ENCODE measurements at regions not wholly inside any gene's neighbourhood (a gene's known extent, or its start where the extent isn't known, plus 50 kb on each side); places are given as distances from the start of the nearest gene placed in this dataset.

DNA sequence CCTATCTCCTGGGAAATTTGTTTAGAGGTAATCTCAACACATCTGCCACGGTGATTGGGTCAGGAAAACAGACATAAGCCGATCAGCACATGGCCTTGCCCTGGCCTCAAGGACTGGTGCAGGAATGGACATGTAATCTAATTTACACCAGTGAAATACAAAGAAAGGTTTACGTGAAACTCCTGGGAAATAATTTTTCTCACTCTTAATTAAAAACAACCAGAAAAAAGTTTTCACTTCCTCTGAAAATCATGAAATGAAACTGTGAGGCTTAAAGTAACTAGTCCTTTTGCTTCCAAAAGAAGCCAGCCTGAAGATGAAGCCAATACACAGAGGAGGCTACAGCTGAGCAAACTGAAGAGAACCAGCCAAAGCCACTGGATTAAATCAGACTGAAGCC, 154.1 kb upstream of the FAM241A start:
- Histone ChIP-seq H3K9me3 (replicated peaks; ENCODE audit: control insufficient read depth, low read depth, low read length) (no peaks in the 10 kb centered on the region), H3K27me3 (ENCODE audit: control insufficient read depth, insufficient read depth, low read length) (no peaks in the 10 kb centered on the region), H3K27ac (ENCODE audit: low read length) (no peak overlapping the region), H3K4me3 (ENCODE audit: low read length) (no peak overlapping the region), H3K36me3 (ENCODE audit: control insufficient read depth, insufficient read depth, low read length) (no peaks in the 10 kb centered on the region), H3K4me1 (ENCODE audit: control insufficient read depth, insufficient read depth, low read length) (no peaks in the 10 kb centered on the region)
- DNase-seq: no peak
- WGBS (ENCODE audit: insufficient coverage): no CpG with 5 or more reads among the region's 3 CpGs

DNA sequence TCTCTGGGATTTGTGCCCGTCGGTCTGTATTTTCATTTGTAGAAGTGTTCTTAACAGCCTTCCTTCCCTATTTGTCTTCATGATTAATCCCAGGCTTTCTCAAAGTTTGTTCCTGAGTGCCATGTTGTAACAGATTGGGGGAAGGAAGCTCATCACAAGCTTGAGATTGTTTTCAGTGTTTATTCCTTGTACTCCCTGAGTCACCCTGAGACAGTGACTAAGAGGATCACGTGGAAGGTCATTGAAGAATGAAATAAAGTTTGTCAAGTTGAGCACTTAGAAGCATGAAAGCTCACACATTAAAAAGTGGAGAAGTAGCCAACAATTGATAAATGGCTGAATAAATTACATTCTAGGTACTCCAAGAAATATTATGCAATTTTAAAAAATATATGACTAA, 153.5 kb upstream of the FAM241A start:
- Histone ChIP-seq H3K27ac (ENCODE audit: low read length) (no peak overlapping the region), H3K4me1 (ENCODE audit: control insufficient read depth, insufficient read depth, low read length) (no peaks in the 10 kb centered on the region), H3K36me3 (ENCODE audit: control insufficient read depth, insufficient read depth, low read length) (no peaks in the 10 kb centered on the region), H3K4me3 (ENCODE audit: low read length) (no peak overlapping the region), H3K9me3 (replicated peaks; ENCODE audit: control insufficient read depth, low read depth, low read length) (no peaks in the 10 kb centered on the region), H3K27me3 (ENCODE audit: control insufficient read depth, insufficient read depth, low read length) (no peaks in the 10 kb centered on the region)
- WGBS (ENCODE audit: insufficient coverage): 60% methylated on average over 1 of the region's 3 CpGs
- peak; percentile 15 for DNase-seq

DNA sequence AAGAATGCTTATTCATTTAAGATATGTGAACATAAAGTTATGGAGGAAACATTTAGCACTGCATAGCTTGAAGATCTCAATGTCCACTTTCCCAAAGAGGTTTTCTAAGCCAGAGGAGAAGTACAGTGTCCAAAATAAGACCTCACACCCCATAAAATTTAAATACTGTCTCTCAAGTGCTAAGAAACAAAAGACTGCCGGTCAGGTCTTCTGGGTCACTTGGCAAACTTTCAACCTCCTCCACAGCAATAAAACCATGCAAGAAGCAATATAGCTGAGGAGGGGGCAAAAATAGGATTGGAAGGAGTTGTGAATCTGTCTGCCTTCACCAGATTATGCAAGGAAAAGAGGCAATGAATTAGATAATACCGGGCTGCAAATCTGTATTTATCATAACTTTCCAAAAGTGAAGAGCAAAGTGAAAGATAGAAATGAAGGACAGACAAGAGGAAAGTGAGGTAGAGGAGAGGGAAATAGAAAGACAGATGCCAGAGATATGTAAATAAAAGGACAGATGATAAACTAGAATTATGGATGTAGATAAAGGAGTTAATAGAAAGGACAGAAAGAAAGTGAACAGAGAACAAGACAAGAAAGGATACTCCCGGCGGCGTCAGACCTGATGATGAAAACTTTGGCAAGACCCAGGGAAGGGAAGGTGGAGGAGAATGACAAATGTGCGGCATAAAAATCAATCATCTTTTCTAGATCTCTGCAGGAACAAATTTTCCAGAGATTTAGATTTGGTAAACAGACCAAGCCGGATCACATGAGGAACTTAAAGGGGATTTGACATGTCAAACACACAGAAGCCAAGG, 152.7 kb upstream of the FAM241A start:
- H3K36me3 ChIP-seq (ENCODE audit: control insufficient read depth, insufficient read depth, low read length): no peaks in the 10 kb centered on the region
- H3K9me3 ChIP-seq (replicated peaks; ENCODE audit: control insufficient read depth, low read depth, low read length): no peaks in the 10 kb centered on the region
- no peak overlapping the region for H3K27ac ChIP-seq (ENCODE audit: low read length)
- no peaks in the 10 kb centered on the region for H3K4me1 ChIP-seq (ENCODE audit: control insufficient read depth, insufficient read depth, low read length)
- no peak for DNase-seq
- H3K4me3 ChIP-seq (ENCODE audit: low read length): no peak overlapping the region
- H3K27me3 ChIP-seq (ENCODE audit: control insufficient read depth, insufficient read depth, low read length): no peaks in the 10 kb centered on the region
- 42% methylated on average over 4 of the region's 7 CpGs for WGBS (ENCODE audit: insufficient coverage)

DNA sequence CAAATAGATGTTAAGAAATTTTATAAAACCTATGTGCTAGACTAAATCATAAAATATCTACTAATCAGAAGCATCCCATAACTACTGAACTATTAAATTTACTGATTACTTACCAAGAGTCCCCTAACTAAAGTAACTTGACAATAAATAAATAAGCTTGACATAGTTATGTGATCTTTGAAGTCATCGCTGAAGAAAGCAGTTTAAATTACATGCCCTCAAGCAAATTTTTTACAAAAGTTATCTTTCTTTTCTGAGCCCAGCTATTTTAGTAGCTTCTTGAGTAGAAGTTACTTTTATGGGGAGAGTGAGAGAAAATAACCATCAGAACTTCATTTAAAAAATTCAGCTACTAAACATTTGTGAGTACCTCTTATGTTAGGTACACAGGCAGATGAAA, 150.9 kb upstream of the FAM241A start:
- no CpG with 5 or more reads among the region's 1 CpG for WGBS (ENCODE audit: insufficient coverage)
- no peak overlapping the region for H3K4me3 ChIP-seq (ENCODE audit: low read length)
- H3K27me3 ChIP-seq (ENCODE audit: control insufficient read depth, insufficient read depth, low read length): no peaks in the 10 kb centered on the region
- no peak overlapping the region for H3K27ac ChIP-seq (ENCODE audit: low read length)
- H3K9me3 ChIP-seq (replicated peaks; ENCODE audit: control insufficient read depth, low read depth, low read length): no peaks in the 10 kb centered on the region
- DNase-seq: no peak
- no peaks in the 10 kb centered on the region for H3K4me1 ChIP-seq (ENCODE audit: control insufficient read depth, insufficient read depth, low read length)
- H3K36me3 ChIP-seq (ENCODE audit: control insufficient read depth, insufficient read depth, low read length): no peaks in the 10 kb centered on the region

DNA sequence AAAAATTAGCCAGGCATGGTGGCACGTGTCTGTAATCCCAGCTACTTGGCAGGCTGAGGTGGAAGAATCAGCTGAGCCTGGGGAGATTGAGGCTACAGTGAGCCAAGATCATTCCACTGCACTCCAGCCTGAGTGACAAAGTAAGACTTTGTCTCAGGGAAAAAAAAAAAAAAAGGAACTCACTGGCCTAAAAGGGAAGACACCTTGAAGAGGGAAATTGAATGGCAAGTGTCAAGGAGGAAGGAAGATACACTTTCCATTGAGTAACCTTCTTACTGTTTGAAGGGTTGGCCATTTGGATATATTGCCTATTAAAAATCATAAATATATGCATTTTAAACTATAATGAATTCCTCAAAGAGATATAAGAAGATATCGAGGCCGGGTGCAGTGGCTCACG, 147.5 kb upstream of the FAM241A start:
- H3K27ac ChIP-seq (ENCODE audit: low read length): no peak overlapping the region
- no peaks in the 10 kb centered on the region for H3K27me3 ChIP-seq (ENCODE audit: control insufficient read depth, insufficient read depth, low read length)
- no peak for DNase-seq
- no CpG with 5 or more reads among the region's 4 CpGs for WGBS (ENCODE audit: insufficient coverage)
- H3K36me3 ChIP-seq (ENCODE audit: control insufficient read depth, insufficient read depth, low read length): no peaks in the 10 kb centered on the region
- no peak overlapping the region for H3K4me3 ChIP-seq (ENCODE audit: low read length)
- no peaks in the 10 kb centered on the region for H3K9me3 ChIP-seq (replicated peaks; ENCODE audit: control insufficient read depth, low read depth, low read length)
- H3K4me1 ChIP-seq (ENCODE audit: control insufficient read depth, insufficient read depth, low read length): no peaks in the 10 kb centered on the region

DNA sequence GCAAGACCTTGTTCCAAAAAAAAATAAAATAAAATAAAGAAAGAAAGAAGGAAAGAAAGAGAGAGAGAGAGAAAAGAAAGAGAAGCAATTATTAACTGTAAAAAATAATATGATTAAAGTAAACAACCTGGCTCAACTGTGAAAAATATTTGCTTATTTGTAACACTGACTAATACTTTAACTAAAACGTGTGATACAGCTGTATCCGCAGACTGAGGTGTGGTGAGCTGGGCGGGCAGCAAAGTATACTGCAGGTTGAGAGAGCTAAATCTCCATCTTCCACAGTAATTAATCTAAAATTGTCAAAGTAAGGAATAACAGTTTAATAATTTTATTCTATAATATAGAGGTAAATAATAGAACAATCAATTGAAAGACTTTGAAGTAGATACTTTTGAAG, 145.5 kb upstream of the FAM241A start:
- no CpG with 5 or more reads among the region's 3 CpGs for WGBS (ENCODE audit: insufficient coverage)
- H3K4me3 ChIP-seq (ENCODE audit: low read length): no peak overlapping the region
- H3K9me3 ChIP-seq (replicated peaks; ENCODE audit: control insufficient read depth, low read depth, low read length): no peaks in the 10 kb centered on the region
- no peaks in the 10 kb centered on the region for H3K36me3 ChIP-seq (ENCODE audit: control insufficient read depth, insufficient read depth, low read length)
- DNase-seq: no peak
- H3K27ac ChIP-seq (ENCODE audit: low read length): no peak overlapping the region
- H3K4me1 ChIP-seq (ENCODE audit: control insufficient read depth, insufficient read depth, low read length): no peaks in the 10 kb centered on the region
- no peaks in the 10 kb centered on the region for H3K27me3 ChIP-seq (ENCODE audit: control insufficient read depth, insufficient read depth, low read length)

DNA sequence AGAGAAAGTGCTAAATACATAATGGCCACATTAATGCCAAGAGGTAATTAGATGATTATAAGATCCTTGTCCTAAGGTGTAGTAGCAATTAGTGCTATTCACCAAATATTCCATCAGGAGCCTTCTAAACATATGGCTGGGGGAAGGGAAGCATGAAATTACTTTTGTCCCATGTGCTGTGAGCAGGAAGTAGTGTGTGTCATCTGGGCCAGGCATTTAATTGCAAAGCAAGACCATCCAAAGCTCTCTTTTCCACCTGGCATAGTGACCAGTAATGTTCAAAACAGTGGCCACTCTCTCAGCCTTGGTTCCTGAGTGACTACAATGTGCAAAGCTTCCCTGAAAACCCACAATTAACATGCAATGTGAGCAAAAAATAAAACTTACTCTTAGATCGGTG, 144.2 kb upstream of the FAM241A start:
- Histone ChIP-seq H3K9me3 (replicated peaks; ENCODE audit: control insufficient read depth, low read depth, low read length) (no peaks in the 10 kb centered on the region), H3K27me3 (ENCODE audit: control insufficient read depth, insufficient read depth, low read length) (no peaks in the 10 kb centered on the region), H3K27ac (ENCODE audit: low read length) (no peak overlapping the region), H3K4me3 (ENCODE audit: low read length) (no peak overlapping the region), H3K4me1 (ENCODE audit: control insufficient read depth, insufficient read depth, low read length) (no peaks in the 10 kb centered on the region), H3K36me3 (ENCODE audit: control insufficient read depth, insufficient read depth, low read length) (no peaks in the 10 kb centered on the region)
- peak; percentile 69 for DNase-seq
- WGBS (ENCODE audit: insufficient coverage): no CpG with 5 or more reads among the region's 1 CpG

DNA sequence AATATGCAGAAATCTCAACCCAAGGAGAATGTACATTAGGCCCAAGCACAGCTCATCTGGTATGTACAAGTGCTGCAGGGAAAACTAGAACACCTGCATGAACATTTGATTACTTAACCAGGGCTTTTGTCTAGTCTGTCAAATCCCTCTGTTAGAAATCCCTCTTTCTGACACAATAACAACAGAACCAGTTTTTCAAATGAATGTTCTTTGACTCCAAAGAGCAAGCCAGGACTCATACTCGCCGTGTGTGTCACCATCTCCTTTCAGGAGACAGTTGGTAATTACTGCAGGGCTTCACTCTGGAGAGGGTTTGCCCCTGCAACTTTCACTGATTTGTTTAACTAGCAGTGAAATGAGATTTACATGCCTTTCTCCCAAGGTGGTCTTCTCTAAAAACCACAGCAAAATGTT, 143.0 kb upstream of the FAM241A start:
- no peak overlapping the region for H3K27ac ChIP-seq (ENCODE audit: low read length)
- DNase-seq: peak; percentile 16
- WGBS (ENCODE audit: insufficient coverage): no CpG with 5 or more reads among the region's 2 CpGs
- H3K4me3 ChIP-seq (ENCODE audit: low read length): no peak overlapping the region
- H3K4me1 ChIP-seq (ENCODE audit: control insufficient read depth, insufficient read depth, low read length): no peaks in the 10 kb centered on the region
- no peaks in the 10 kb centered on the region for H3K9me3 ChIP-seq (replicated peaks; ENCODE audit: control insufficient read depth, low read depth, low read length)
- no peaks in the 10 kb centered on the region for H3K36me3 ChIP-seq (ENCODE audit: control insufficient read depth, insufficient read depth, low read length)
- no peaks in the 10 kb centered on the region for H3K27me3 ChIP-seq (ENCODE audit: control insufficient read depth, insufficient read depth, low read length)

DNA sequence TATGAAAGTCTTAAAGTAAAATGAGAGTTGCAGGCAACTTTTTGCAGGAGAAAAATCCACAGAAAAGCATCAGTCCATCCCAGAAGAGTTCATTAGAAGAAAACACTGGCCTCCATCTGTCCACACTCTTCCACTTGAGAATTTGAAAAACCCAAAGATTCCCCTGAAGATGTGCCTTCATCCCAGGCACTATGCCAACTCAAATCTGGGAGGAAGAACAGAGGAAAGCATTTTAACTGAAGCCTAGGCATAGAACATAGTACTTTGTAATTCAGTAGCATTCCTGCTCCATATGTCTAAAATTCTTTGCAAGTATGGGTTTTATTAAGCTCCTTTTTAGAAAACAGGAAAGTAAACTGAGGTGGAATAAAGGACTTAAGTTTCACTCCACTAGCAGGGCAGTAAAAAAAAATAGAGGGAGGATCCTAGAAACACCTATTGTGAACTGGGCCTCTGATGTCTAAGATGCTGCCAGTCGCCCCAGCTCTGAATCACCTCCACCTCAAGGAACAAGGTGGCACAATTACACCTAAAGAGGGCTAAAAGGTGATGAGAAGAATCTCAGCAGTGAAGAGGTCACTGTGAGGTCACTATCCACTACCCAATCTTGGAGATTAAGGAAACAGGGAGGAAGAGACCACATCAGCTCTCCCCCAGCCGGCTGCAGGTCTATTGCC, 141.9 kb upstream of the FAM241A start:
- no peak for DNase-seq
- WGBS (ENCODE audit: insufficient coverage): no CpG with 5 or more reads among the region's 2 CpGs

DNA sequence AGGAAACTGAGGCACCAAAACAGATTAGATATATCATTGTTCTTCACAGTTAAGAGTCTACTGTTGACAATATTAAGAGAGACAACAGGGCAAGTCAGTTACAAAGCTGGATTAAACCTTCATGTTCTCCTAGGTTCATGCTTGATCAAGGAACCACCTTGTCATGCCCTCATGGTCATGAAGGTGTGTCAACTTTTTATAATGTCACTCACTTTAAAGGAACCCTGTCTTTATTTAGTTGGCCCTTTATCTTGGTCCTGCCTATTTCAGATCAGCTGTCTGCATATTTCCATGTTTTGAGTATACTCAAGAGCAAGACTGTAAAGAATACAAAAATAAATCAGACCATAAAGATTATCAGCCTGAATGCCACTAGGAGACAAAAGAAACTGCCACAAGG, 140.2 kb upstream of the FAM241A start:
- Histone ChIP-seq H3K9me3 (replicated peaks; ENCODE audit: control insufficient read depth, low read depth, low read length) (no peaks in the 10 kb centered on the region), H3K4me3 (ENCODE audit: low read length) (no peak overlapping the region), H3K27me3 (ENCODE audit: control insufficient read depth, insufficient read depth, low read length) (no peaks in the 10 kb centered on the region), H3K36me3 (ENCODE audit: control insufficient read depth, insufficient read depth, low read length) (no peaks in the 10 kb centered on the region), H3K4me1 (ENCODE audit: control insufficient read depth, insufficient read depth, low read length) (no peaks in the 10 kb centered on the region), H3K27ac (ENCODE audit: low read length) (no peak overlapping the region)
- no peak for DNase-seq

More for the DNA sequence above, 141.9 kb upstream of the FAM241A start:
- H3K36me3 ChIP-seq (ENCODE audit: control insufficient read depth, insufficient read depth, low read length): no peaks in the 10 kb centered on the region
- H3K9me3 ChIP-seq (replicated peaks; ENCODE audit: control insufficient read depth, low read depth, low read length): no peaks in the 10 kb centered on the region
- H3K27me3 ChIP-seq (ENCODE audit: control insufficient read depth, insufficient read depth, low read length): no peaks in the 10 kb centered on the region
- no peak overlapping the region for H3K4me3 ChIP-seq (ENCODE audit: low read length)
- no peaks in the 10 kb centered on the region for H3K4me1 ChIP-seq (ENCODE audit: control insufficient read depth, insufficient read depth, low read length)
- H3K27ac ChIP-seq (ENCODE audit: low read length): no peak overlapping the region
